H1 (cell line): ENCODE measurements at regions not wholly inside any gene's neighbourhood (a gene's known extent, or its start where the extent isn't known, plus 50 kb on each side); places are given as distances from the start of the nearest gene placed in this dataset.

Experiments
- CTCF ChIA-PET: fragments of 300-600 bp; sonication (Branson Sonifier 250); formaldehyde crosslinking; loops from one replicate; lab custom pipeline; 2021; ENCODE audit not compliant: partially characterized antibody; lab: Charles Lee
- POLR2A ChIA-PET: fragments of 300-600 bp; sonication (Branson Sonifier 250); formaldehyde crosslinking; loops from one replicate; lab custom pipeline; 2021; ENCODE audit warnings: inconsistent platforms; ENCODE audit not compliant: partially characterized antibody; lab: Charles Lee
- DNase-seq, 2 experiments: peaks; one replicate each; pipeline versions ENCODE4 v3.0.0 to v3.0.0-alpha.2; 2010 to 2022; ENCODE audit warnings: low spot score in 2 of 2, low read depth in 1 of 2, mixed read lengths in 1 of 2
- FAIRE-seq: peaks from 2 replicates; lab custom pipeline; 2011; peaks lifted over from hg19 to GRCh38; lab: Jason Lieb, UNC
- H2AFZ ChIP-seq: 2 replicates; pipeline ENCODE4 v1.8.1; 2012; ENCODE audit warnings: low read length, inconsistent platforms
- H2AK5ac ChIP-seq: 2 replicates; pipeline ENCODE4 v1.6.1; 2013; ENCODE audit warnings: low read depth, low read length
- H2BK120ac ChIP-seq: replicated peaks from 2 replicates; pipeline ENCODE3; 2013; ENCODE audit warnings: low read depth, low read length, inconsistent platforms
- H2BK12ac ChIP-seq: 2 replicates; pipeline ENCODE4 v1.6.1; 2013; ENCODE audit warnings: low read depth, low read length
- H2BK15ac ChIP-seq: 2 replicates; pipeline ENCODE4 v1.6.1; 2013; ENCODE audit warnings: low read length
- H2BK20ac ChIP-seq: 2 replicates; pipeline ENCODE4 v1.6.1; 2013; ENCODE audit warnings: low read length
- H2BK5ac ChIP-seq: 2 replicates; pipeline ENCODE4 v1.6.1; 2013; ENCODE audit warnings: low read depth, low read length
- H3K14ac ChIP-seq: 2 replicates; pipeline ENCODE4 v1.6.1; 2013; ENCODE audit warnings: inconsistent platforms; ENCODE audit not compliant: insufficient read length
- H3K18ac ChIP-seq: 2 replicates; pipeline ENCODE4 v1.6.1; 2013; ENCODE audit warnings: low read length; ENCODE audit errors: extremely low read depth
- H3K23ac ChIP-seq: 2 replicates; pipeline ENCODE4 v1.6.1; 2013; ENCODE audit warnings: inconsistent platforms; ENCODE audit not compliant: insufficient read length
- H3K23me2 ChIP-seq: 2 replicates; pipeline ENCODE4 v1.6.1; 2013; ENCODE audit warnings: low read depth, low read length
- H3K27ac ChIP-seq: 2 replicates; pipeline ENCODE4 v1.6.1; 2011; ENCODE audit warnings: low read depth, low read length, inconsistent platforms
- H3K27me3 ChIP-seq, 4 experiments: replicated peaks in 1 of 4; 1 replicate in 1 of 4; 2 replicates in 3 of 4; pipeline versions ENCODE4 v1.6.1 to v1.8.1; 2011 to 2013; ENCODE audit warnings: low read length in 3 of 4, mild to moderate bottlenecking in 3 of 4, inconsistent platforms in 2 of 4, mixed read lengths in 2 of 4, moderate library complexity in 1 of 4; ENCODE audit not compliant: control insufficient read depth in 3 of 4, insufficient read depth in 3 of 4; ENCODE audit errors: extremely low read depth in 1 of 4
- H3K36me3 ChIP-seq, 4 experiments: 2 replicates each; pipeline versions ENCODE4 v1.6.1 to v1.8.1; 2011 to 2013; ENCODE audit warnings: mild to moderate bottlenecking in 4 of 4, low read length in 3 of 4, moderate library complexity in 2 of 4, control low read depth in 1 of 4, inconsistent platforms in 1 of 4; ENCODE audit not compliant: insufficient read depth in 4 of 4, control insufficient read depth in 2 of 4
- H3K4ac ChIP-seq: replicated peaks from 2 replicates; pipeline ENCODE3; 2013; ENCODE audit warnings: low read length, low read depth, mixed read lengths, inconsistent platforms; ENCODE audit not compliant: insufficient read length
- H3K4me1 ChIP-seq, 4 experiments: replicated peaks in 1 of 4; 1 replicate in 1 of 4; 2 replicates in 3 of 4; pipeline versions ENCODE4 v1.6.1 to v1.8.1; 2011 to 2013; ENCODE audit warnings: low read length in 3 of 4, inconsistent platforms in 2 of 4, mixed read lengths in 1 of 4; ENCODE audit not compliant: insufficient read depth in 4 of 4, control insufficient read depth in 3 of 4
- H3K4me2 ChIP-seq, 2 experiments: 2 replicates each; pipeline versions ENCODE4 v1.6.1 to v1.8.1; 2011 to 2013; ENCODE audit warnings: low read depth in 2 of 2, low read length in 2 of 2, control low read depth in 1 of 2, inconsistent platforms in 1 of 2, mild to moderate bottlenecking in 1 of 2; ENCODE audit not compliant: insufficient read depth in 1 of 2
- H3K4me3 ChIP-seq, 4 experiments: fragments of 200-600, 300-600 bp in 1 of 4; sonication (generic), shearing (Covaris generic), sonication (Bioruptor Twin) in 1 of 4; 2 replicates each; pipeline versions ENCODE4 v1.5.1 to v1.8.1; 2011 to 2016; ENCODE audit warnings: low read length in 4 of 4, low read depth in 3 of 4, control low read depth in 2 of 4, inconsistent platforms in 2 of 4, mild to moderate bottlenecking in 2 of 4, mixed read lengths in 1 of 4, moderate library complexity in 1 of 4; ENCODE audit not compliant: insufficient read depth in 2 of 4; ENCODE audit errors: extremely low read depth in 1 of 4
- H3K56ac ChIP-seq: replicated peaks from 2 replicates; pipeline ENCODE3; 2013; ENCODE audit warnings: low read depth, mild to moderate bottlenecking, mixed read lengths, low read length, inconsistent platforms; ENCODE audit not compliant: insufficient read length
- H3K79me1 ChIP-seq: 2 replicates; pipeline ENCODE4 v1.6.1; 2013; ENCODE audit warnings: low read depth, low read length, control low read depth
- H3K79me2 ChIP-seq, 2 experiments: 2 replicates each; pipeline versions ENCODE4 v1.6.1 to v1.8.1; 2012 to 2013; ENCODE audit warnings: low read length in 2 of 2, mild to moderate bottlenecking in 2 of 2, inconsistent platforms in 1 of 2; ENCODE audit not compliant: insufficient read depth in 2 of 2, control insufficient read depth in 1 of 2
- H3K9ac ChIP-seq, 4 experiments: replicated peaks in 1 of 4; 1 replicate in 1 of 4; 2 replicates in 3 of 4; pipeline versions ENCODE4 v1.6.1 to v1.8.1; 2011 to 2013; ENCODE audit warnings: low read depth in 3 of 4, low read length in 3 of 4, control low read depth in 2 of 4, mild to moderate bottlenecking in 2 of 4, moderate library complexity in 2 of 4, inconsistent platforms in 1 of 4; ENCODE audit errors: extremely low read depth in 1 of 4
- H3K9me3 ChIP-seq, 2 experiments: 2 replicates each; pipeline versions ENCODE4 v1.6.1 to v1.8.1; 2012 to 2013; ENCODE audit warnings: mild to moderate bottlenecking in 2 of 2, moderate library complexity in 2 of 2, control low read depth in 1 of 2, inconsistent platforms in 1 of 2, low read depth in 1 of 2, low read length in 1 of 2, mixed read lengths in 1 of 2; ENCODE audit not compliant: insufficient read depth in 2 of 2
- H4K20me1 ChIP-seq, 2 experiments: replicated peaks in 1 of 2; 2 replicates each; pipeline versions ENCODE3 to v1.8.1; 2011 to 2013; ENCODE audit warnings: inconsistent platforms in 2 of 2, low read length in 2 of 2, mild to moderate bottlenecking in 1 of 2; ENCODE audit not compliant: insufficient read depth in 2 of 2, control insufficient read depth in 1 of 2
- H4K5ac ChIP-seq: 2 replicates; pipeline ENCODE4 v1.6.1; 2013; ENCODE audit warnings: low read length, low read depth, mixed read lengths, inconsistent platforms; ENCODE audit not compliant: insufficient read length
- H4K8ac ChIP-seq: 2 replicates; pipeline ENCODE4 v1.8.0; 2013; ENCODE audit warnings: mild to moderate bottlenecking, moderate library complexity, low read length, inconsistent platforms; ENCODE audit not compliant: insufficient read depth; ENCODE audit errors: extremely low read depth
- H4K91ac ChIP-seq: replicated peaks from 2 replicates; pipeline ENCODE3; 2013; ENCODE audit warnings: low read length, mixed read lengths, inconsistent platforms; ENCODE audit not compliant: insufficient read length
- ATF2 ChIP-seq: IDR thresholded peaks from 2 replicates; pipeline ENCODE4 v1.6.1; 2012; ENCODE audit warnings: low read length, inconsistent platforms
- BACH1 ChIP-seq: IDR thresholded peaks from 2 replicates; pipeline ENCODE4 v1.6.1; 2012; ENCODE audit warnings: low read length, improper control_type of control experiment
- EGR1 ChIP-seq: IDR thresholded peaks from 2 replicates; pipeline ENCODE4 v1.6.1; 2011; ENCODE audit warnings: low read depth, low read length, borderline replicate concordance
- GABPA ChIP-seq: IDR thresholded peaks from 2 replicates; pipeline ENCODE4 v1.6.1; 2011; ENCODE audit warnings: mild to moderate bottlenecking, low read length, moderate library complexity, borderline replicate concordance; ENCODE audit not compliant: insufficient read depth
- MAFK ChIP-seq: IDR thresholded peaks from 2 replicates; pipeline ENCODE4 v1.6.1; 2012; ENCODE audit warnings: low read depth, mild to moderate bottlenecking, improper control_type of control experiment, low read length
- PHF8 ChIP-seq: fragments of 200-600 bp; sonication (generic); conservative IDR thresholded peaks from 2 replicates; pipeline ENCODE4 v1.7.1; 2012; ENCODE audit warnings: low read depth, mild to moderate bottlenecking, inconsistent platforms, low read length, moderate library complexity
- POLR2A ChIP-seq, 2 experiments: IDR thresholded peaks; 1 replicate in 1 of 2; 2 replicates in 1 of 2; pipeline ENCODE4 v1.6.1; 2011; ENCODE audit warnings: low read depth in 2 of 2, low read length in 2 of 2, mild to moderate bottlenecking in 2 of 2; ENCODE audit errors: control extremely low read depth in 1 of 2
- SP1 ChIP-seq: IDR thresholded peaks from 2 replicates; pipeline ENCODE4 v1.6.1; 2011; ENCODE audit warnings: low read depth, low read length
- SUZ12 ChIP-seq: fragments of 200-600 bp; sonication (generic); IDR thresholded peaks from 2 replicates; pipeline ENCODE4 v1.6.1; 2012; ENCODE audit warnings: mild to moderate bottlenecking, inconsistent platforms, low read length, moderate library complexity, mixed read lengths
- WGBS, 2 experiments: shearing (Covaris generic) in 1 of 2; methylation state at CpG; one replicate each; pipeline versions ENCODE4 v1.1.6 to v1.1.7; 2013 to 2015; ENCODE audit warnings: low lambda C conversion rate in 2 of 2, mixed read lengths in 2 of 2, inconsistent platforms in 1 of 2, low coverage in 1 of 2, missing lambda C conversion rate in 1 of 2; ENCODE audit not compliant: insufficient replicate concordance in 2 of 2, insufficient coverage in 1 of 2, insufficient read length in 1 of 2; ENCODE audit errors: extremely low coverage in 1 of 2, missing lambda C conversion rate in 1 of 2; 5-methylcytosine and 5-hydroxymethylcytosine counted together
- TF ChIP-seq, protein P1 (sequence below), 3 experiments: IDR thresholded peaks; 1 replicate in 2 of 3; 2 replicates in 1 of 3; pipeline versions ENCODE4 v1.5.1 to v1.6.1; 2011; ENCODE audit warnings: low read length in 3 of 3, mild to moderate bottlenecking in 3 of 3, inconsistent platforms in 2 of 3, low read depth in 1 of 3, moderate library complexity in 1 of 3; ENCODE audit not compliant: insufficient read depth in 1 of 3; ENCODE audit errors: control extremely low read depth in 1 of 3
- TF ChIP-seq, protein P2 (sequence below): IDR thresholded peaks from 2 replicates; pipeline ENCODE4 v1.6.1; 2012; ENCODE audit warnings: inconsistent platforms

GRCh38 chr5:20353499-20353898 is 365.5 kb upstream of the CDH18 start:
- Histone ChIP-seq H3K23ac (no peak overlapping the region), H2BK12ac (no peak overlapping the region), H3K56ac (no peak overlapping the region), H4K20me1 (no peaks in the 10 kb centered on the region), H2BK5ac (no peak overlapping the region), H3K4ac (no peak overlapping the region), H3K27ac (no peak overlapping the region), H2AK5ac (no peak overlapping the region), H3K4me1 (no peaks in the 10 kb centered on the region), H2BK15ac (no peak overlapping the region), H4K91ac (no peak overlapping the region), H3K4me2 (no peak overlapping the region), H3K14ac (no peak overlapping the region), H3K18ac (no peak overlapping the region), H3K9ac (no peak overlapping the region), H2BK20ac (no peak overlapping the region), H3K27me3 (no peaks in the 10 kb centered on the region), H2BK120ac (no peak overlapping the region), H3K23me2 (no peaks in the 10 kb centered on the region; the same call in 1 of the 2 replicates), H3K9me3 (no peaks in the 10 kb centered on the region), H4K8ac (no peak overlapping the region), H3K79me1 (no peaks in the 10 kb centered on the region), H2AFZ (no peak overlapping the region), H3K79me2 (no peaks in the 10 kb centered on the region), H3K36me3 (no peaks in the 10 kb centered on the region), H3K4me3 (no peak overlapping the region), H4K5ac (no peak overlapping the region)
- no peak for DNase-seq
- WGBS, 2 experiments = 97 to 100% methylated on average over 1 to 3 of the region's 3 CpGs
- ChIA-PET CTCF (interaction anchor here (2.6 kb wide), 1 partner anchor 13 kb away, joined by 14 read pairs; no protein-coding TSS in a partner anchor), POLR2A (no interaction called here)
- no peak for FAIRE-seq
- TF ChIP-seq MAFK (no peak), ATF2 (no peak), SP1 (no peak), PHF8 (no peak), SUZ12 (no peak), EGR1 (no peak), POLR2A (IDR thresholded peaks at IDR 0.05; ENCODE audit: control extremely low read depth in 1 of 2, low read depth in 2 of 2, low read length in 2 of 2) (no peak), BACH1 (no peak), GABPA (no peak)
- TF ChIP-seq, protein P1, sequence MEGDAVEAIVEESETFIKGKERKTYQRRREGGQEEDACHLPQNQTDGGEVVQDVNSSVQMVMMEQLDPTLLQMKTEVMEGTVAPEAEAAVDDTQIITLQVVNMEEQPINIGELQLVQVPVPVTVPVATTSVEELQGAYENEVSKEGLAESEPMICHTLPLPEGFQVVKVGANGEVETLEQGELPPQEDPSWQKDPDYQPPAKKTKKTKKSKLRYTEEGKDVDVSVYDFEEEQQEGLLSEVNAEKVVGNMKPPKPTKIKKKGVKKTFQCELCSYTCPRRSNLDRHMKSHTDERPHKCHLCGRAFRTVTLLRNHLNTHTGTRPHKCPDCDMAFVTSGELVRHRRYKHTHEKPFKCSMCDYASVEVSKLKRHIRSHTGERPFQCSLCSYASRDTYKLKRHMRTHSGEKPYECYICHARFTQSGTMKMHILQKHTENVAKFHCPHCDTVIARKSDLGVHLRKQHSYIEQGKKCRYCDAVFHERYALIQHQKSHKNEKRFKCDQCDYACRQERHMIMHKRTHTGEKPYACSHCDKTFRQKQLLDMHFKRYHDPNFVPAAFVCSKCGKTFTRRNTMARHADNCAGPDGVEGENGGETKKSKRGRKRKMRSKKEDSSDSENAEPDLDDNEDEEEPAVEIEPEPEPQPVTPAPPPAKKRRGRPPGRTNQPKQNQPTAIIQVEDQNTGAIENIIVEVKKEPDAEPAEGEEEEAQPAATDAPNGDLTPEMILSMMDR (IDR thresholded peaks at IDR 0.05; ENCODE audit: control extremely low read depth in 1 of 3, insufficient read depth in 1 of 3, low read depth in 1 of 3, low read length in 3 of 3) = no peak
- TF ChIP-seq, protein P2, sequence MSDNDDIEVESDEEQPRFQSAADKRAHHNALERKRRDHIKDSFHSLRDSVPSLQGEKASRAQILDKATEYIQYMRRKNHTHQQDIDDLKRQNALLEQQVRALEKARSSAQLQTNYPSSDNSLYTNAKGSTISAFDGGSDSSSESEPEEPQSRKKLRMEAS = no peak
